Osteocyte (in vitro differentiated cells): ENCODE measurements at regions not wholly inside any gene's neighbourhood (a gene's known extent, or its start where the extent isn't known, plus 50 kb on each side); places are given as distances from the start of the nearest gene placed in this dataset.

Source experiments
- DNase-seq: peaks from one replicate; pipeline ENCODE4 v3.0.0; 2021; ENCODE audit warnings: mixed read lengths; ENCODE audit not compliant: unreplicated experiment; ENCODE audit errors: extremely low spot score
- H3K27ac Mint-ChIP-seq: one replicate; pipeline ENCODE4 v1.8.0; 2021; ENCODE audit warnings: mild to moderate bottlenecking, mixed read lengths; ENCODE audit not compliant: unreplicated experiment
- H3K27me3 Mint-ChIP-seq: one replicate; pipeline ENCODE4 v1.8.0; 2021; ENCODE audit warnings: mixed read lengths; ENCODE audit not compliant: unreplicated experiment
- H3K36me3 Mint-ChIP-seq: one replicate; pipeline ENCODE4 v1.8.0; 2021; ENCODE audit warnings: mixed read lengths; ENCODE audit not compliant: unreplicated experiment
- H3K4me1 Mint-ChIP-seq: one replicate; pipeline ENCODE4 v1.8.0; 2021; ENCODE audit warnings: mixed read lengths; ENCODE audit not compliant: unreplicated experiment
- H3K4me3 Mint-ChIP-seq: one replicate; pipeline ENCODE4 v1.8.0; 2021; ENCODE audit warnings: mild to moderate bottlenecking, moderate library complexity, mixed read lengths; ENCODE audit not compliant: unreplicated experiment
- H3K9me3 Mint-ChIP-seq: one replicate; pipeline ENCODE4 v1.8.0; 2021; ENCODE audit warnings: mixed read lengths; ENCODE audit not compliant: unreplicated experiment
- CTCF ChIP-seq: fragments of 200-600 bp; sonication (generic); IDR thresholded peaks from 2 replicates; pipeline ENCODE4 v1.5.0; 2021; ENCODE audit warnings: antibody characterized with exemption, mild to moderate bottlenecking, moderate library complexity

- peaks cover 4% of the 10 kb centered on the region for H3K9me3 Mint-ChIP-seq
- DNase-seq = no peak
- no peak overlapping the region for H3K27ac Mint-ChIP-seq
- no peaks in the 10 kb centered on the region for H3K27me3 Mint-ChIP-seq
- H3K4me3 Mint-ChIP-seq = no peak overlapping the region
- TF ChIP-seq CTCF = no peak
- no peaks in the 10 kb centered on the region for H3K36me3 Mint-ChIP-seq
- H3K4me1 Mint-ChIP-seq = no peaks in the 10 kb centered on the region
These were observed 116.7 kb upstream of the CHRM3 start for GRCh38 chr1:239269706-239270105.

GRCh38 chr1:239268941-239269340 lies 117.4 kb upstream of the CHRM3 start:
- Mint-ChIP-seq H3K27ac (no peak overlapping the region), H3K9me3 (peaks cover 4% of the 10 kb centered on the region), H3K4me1 (no peaks in the 10 kb centered on the region), H3K36me3 (no peaks in the 10 kb centered on the region), H3K27me3 (no peaks in the 10 kb centered on the region), H3K4me3 (no peak overlapping the region)
- no peak for DNase-seq
- TF ChIP-seq CTCF = no peak

- Mint-ChIP-seq H3K9me3 (peaks cover 4% of the 10 kb centered on the region), H3K36me3 (no peaks in the 10 kb centered on the region), H3K27me3 (no peaks in the 10 kb centered on the region), H3K4me1 (no peaks in the 10 kb centered on the region), H3K4me3 (no peak overlapping the region), H3K27ac (no peak overlapping the region)
- TF ChIP-seq CTCF = no peak
- DNase-seq = no peak
These were observed 118.4 kb upstream of the CHRM3 start for GRCh38 chr1:239268007-239268406.

GRCh38 chr1:239263801-239264200 lies 122.6 kb upstream of the CHRM3 start:
- H3K27ac Mint-ChIP-seq = no peak overlapping the region
- no peak for DNase-seq
- no peaks in the 10 kb centered on the region for H3K4me1 Mint-ChIP-seq
- no peaks in the 10 kb centered on the region for H3K9me3 Mint-ChIP-seq
- no peak for TF ChIP-seq CTCF
- H3K27me3 Mint-ChIP-seq = no peaks in the 10 kb centered on the region
- no peak overlapping the region for H3K4me3 Mint-ChIP-seq
- H3K36me3 Mint-ChIP-seq = no peaks in the 10 kb centered on the region

- Mint-ChIP-seq H3K4me3 (no peak overlapping the region), H3K4me1 (no peaks in the 10 kb centered on the region), H3K27ac (no peak overlapping the region), H3K27me3 (no peaks in the 10 kb centered on the region), H3K9me3 (no peaks in the 10 kb centered on the region), H3K36me3 (no peaks in the 10 kb centered on the region)
- no peak for TF ChIP-seq CTCF
- no peak for DNase-seq
These were observed 123.8 kb upstream of the CHRM3 start for GRCh38 chr1:239262538-239262937.
